ENCODE measurements at regions not wholly inside any gene's neighbourhood (a gene's known extent, or its start where the extent isn't known, plus 50 kb on each side); places are given as distances from the start of the nearest gene placed in this dataset.

DNA sequence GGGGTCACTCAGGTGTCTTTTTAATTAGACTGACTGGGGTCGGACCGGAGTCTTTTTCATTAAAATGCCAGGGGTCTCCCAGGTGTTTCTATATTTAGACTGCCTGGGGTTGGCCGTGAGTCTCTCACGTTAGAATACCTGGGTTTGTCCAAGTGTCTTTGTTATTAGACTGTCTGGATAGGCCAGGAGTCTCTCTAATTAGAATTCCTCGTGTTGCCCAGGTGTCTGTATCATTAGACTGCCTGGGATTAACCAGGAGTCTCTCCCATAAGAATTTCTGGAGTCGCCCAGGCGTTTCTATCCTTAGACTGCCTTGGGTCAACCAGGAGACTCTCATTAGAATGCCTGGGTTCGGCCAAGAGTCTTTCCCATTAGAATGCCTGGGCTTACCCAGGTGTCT is 1445.7 kb downstream of the UQCRFS1 start:
- TF ChIP-seq, protein P1, sequence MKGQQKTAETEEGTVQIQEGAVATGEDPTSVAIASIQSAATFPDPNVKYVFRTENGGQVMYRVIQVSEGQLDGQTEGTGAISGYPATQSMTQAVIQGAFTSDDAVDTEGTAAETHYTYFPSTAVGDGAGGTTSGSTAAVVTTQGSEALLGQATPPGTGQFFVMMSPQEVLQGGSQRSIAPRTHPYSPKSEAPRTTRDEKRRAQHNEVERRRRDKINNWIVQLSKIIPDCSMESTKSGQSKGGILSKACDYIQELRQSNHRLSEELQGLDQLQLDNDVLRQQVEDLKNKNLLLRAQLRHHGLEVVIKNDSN (IDR thresholded peaks at IDR 0.05), result no peak
- TF ChIP-seq CEBPB (IDR thresholded peaks at IDR 0.05) (no peak), CREB1 (IDR thresholded peaks at IDR 0.05; ENCODE audit: low read depth) (no peak)

DNA sequence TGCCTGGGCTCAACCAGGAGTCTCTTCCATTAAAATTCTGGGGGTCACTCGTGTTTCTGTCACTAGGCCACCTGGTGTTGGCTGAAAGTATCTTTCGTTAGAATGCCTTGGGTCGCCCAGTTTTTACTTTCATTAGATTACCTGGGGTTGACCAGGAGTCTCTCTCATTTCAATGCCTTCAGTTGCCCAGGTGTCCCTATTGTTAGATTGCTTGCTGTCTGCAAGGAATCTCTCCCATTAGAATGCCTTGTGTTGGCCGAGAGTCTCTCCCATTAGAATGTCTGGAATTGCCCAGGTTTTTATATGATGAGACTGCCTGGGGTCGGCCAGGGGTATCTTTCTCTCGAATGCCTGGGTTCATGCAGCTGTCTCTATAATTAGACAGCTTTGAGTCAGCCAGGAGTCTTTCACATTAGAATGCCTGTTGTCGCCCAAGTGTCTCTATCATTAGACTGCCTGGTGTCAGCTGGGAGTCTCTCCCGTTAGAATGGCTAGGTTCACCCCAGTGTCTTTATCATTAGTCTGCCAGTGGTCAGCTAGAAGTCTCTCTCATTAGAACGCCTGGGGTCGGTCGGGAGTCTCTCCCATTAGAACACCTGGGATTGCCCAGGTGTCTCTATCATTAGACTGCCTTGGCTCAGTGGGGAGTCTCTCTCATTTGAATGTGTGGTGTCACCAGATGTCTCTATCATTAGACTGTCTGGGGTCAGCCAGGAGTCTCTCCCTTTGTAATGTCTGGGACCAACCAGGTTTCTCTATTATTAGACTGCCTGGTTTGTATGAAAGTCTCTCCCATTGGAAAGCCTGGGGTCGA is 1446.8 kb downstream of the UQCRFS1 start:
- TF ChIP-seq CREB1 (IDR thresholded peaks at IDR 0.05; ENCODE audit: low read depth), result no peak
- TF ChIP-seq CEBPB (IDR thresholded peaks at IDR 0.05), result no peak
- TF ChIP-seq TCF12 (IDR thresholded peaks at IDR 0.05; ENCODE audit: low read depth), result no peak
- TF ChIP-seq, protein P1 (IDR thresholded peaks at IDR 0.05), result no peak
- TF ChIP-seq EGR1 (IDR thresholded peaks at IDR 0.05), result no peak
- TF ChIP-seq, protein P2, sequence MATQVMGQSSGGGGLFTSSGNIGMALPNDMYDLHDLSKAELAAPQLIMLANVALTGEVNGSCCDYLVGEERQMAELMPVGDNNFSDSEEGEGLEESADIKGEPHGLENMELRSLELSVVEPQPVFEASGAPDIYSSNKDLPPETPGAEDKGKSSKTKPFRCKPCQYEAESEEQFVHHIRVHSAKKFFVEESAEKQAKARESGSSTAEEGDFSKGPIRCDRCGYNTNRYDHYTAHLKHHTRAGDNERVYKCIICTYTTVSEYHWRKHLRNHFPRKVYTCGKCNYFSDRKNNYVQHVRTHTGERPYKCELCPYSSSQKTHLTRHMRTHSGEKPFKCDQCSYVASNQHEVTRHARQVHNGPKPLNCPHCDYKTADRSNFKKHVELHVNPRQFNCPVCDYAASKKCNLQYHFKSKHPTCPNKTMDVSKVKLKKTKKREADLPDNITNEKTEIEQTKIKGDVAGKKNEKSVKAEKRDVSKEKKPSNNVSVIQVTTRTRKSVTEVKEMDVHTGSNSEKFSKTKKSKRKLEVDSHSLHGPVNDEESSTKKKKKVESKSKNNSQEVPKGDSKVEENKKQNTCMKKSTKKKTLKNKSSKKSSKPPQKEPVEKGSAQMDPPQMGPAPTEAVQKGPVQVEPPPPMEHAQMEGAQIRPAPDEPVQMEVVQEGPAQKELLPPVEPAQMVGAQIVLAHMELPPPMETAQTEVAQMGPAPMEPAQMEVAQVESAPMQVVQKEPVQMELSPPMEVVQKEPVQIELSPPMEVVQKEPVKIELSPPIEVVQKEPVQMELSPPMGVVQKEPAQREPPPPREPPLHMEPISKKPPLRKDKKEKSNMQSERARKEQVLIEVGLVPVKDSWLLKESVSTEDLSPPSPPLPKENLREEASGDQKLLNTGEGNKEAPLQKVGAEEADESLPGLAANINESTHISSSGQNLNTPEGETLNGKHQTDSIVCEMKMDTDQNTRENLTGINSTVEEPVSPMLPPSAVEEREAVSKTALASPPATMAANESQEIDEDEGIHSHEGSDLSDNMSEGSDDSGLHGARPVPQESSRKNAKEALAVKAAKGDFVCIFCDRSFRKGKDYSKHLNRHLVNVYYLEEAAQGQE (IDR thresholded peaks at IDR 0.05; ENCODE audit: low read depth), result no peak
- no peak for TF ChIP-seq RAD21 (IDR thresholded peaks at IDR 0.05; ENCODE audit: low read depth)
- no peak for TF ChIP-seq YY1 (IDR thresholded peaks at IDR 0.05; ENCODE audit: low read depth)
- no peak for TF ChIP-seq NFIC (IDR thresholded peaks at IDR 0.05)

DNA sequence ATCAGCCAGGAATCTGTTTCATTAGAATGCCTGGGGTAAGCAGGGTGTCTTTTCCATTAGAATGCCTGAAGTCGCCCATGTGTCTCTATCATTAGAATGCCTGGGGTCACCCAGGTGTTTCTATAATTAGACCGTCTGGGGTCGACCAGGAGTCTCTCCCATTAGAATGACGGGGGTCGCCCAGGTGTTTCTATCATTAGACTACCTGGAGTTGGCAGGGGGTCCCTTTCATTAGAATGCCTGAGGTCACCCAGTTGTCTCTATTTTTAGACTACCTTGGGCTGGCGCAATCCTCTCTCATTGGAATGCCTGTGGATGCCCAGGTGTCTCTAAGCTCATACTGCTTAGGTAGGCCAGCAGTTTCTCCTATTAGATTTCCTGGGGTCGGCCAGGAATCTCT is 1447.6 kb downstream of the UQCRFS1 start:
- TF ChIP-seq TEAD4 (IDR thresholded peaks at IDR 0.05) (no peak), ZBTB7A (IDR thresholded peaks at IDR 0.05; ENCODE audit: low read depth) (no peak), FOXM1 (IDR thresholded peaks at IDR 0.05; ENCODE audit: borderline replicate concordance, low read depth) (no peak), RAD21 (IDR thresholded peaks at IDR 0.05; ENCODE audit: low read depth) (no peak), EGR1 (IDR thresholded peaks at IDR 0.05) (no peak)
- TF ChIP-seq, protein P2 (IDR thresholded peaks at IDR 0.05; ENCODE audit: low read depth), result no peak
- TF ChIP-seq, protein P3, sequence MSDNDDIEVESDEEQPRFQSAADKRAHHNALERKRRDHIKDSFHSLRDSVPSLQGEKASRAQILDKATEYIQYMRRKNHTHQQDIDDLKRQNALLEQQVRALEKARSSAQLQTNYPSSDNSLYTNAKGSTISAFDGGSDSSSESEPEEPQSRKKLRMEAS (IDR thresholded peaks at IDR 0.05), result no peak

DNA sequence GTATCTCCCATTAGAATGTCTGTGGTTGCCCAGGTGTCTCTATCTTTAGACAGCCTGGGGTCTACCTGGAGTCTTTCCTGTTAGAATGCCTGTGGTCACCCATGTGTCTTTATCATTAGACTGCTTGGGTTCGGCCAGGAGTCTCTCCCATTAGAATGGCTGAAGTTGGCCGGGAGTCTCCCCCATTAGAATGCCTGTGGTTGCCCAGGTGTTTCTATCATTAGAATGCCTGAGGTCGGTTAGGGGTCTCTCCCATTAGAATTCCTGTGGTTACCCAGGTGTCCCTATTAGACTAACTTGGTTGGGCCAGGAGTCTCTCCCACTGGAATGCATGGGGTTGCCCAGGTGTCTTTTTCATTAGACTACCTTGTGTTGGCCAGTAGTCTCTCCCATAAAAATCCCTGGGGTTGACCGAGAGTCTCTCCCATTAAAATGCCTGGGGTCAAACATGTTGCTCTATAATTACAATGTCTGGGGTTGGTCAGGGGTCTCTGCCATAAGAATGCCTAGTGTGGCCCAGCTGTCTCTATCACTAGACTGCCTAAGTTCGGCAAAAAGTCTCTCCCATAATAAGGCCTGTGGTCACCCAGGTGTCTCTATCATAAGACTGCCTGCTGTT is 1448.7 kb downstream of the UQCRFS1 start:
- TF ChIP-seq ZBTB7A (IDR thresholded peaks at IDR 0.05; ENCODE audit: low read depth) (no peak), TAF1 (IDR thresholded peaks at IDR 0.05; ENCODE audit: low read depth) (no peak), FOXM1 (IDR thresholded peaks at IDR 0.05; ENCODE audit: borderline replicate concordance, low read depth) (no peak), CREB1 (IDR thresholded peaks at IDR 0.05; ENCODE audit: low read depth) (no peak), EP300 (IDR thresholded peaks at IDR 0.05; ENCODE audit: borderline replicate concordance) (no peak), EGR1 (IDR thresholded peaks at IDR 0.05) (no peak), YY1 (IDR thresholded peaks at IDR 0.05; ENCODE audit: low read depth) (no peak)
- TF ChIP-seq, protein P3 (IDR thresholded peaks at IDR 0.05), result no peak
- TF ChIP-seq, protein P1 (IDR thresholded peaks at IDR 0.05), result no peak

DNA sequence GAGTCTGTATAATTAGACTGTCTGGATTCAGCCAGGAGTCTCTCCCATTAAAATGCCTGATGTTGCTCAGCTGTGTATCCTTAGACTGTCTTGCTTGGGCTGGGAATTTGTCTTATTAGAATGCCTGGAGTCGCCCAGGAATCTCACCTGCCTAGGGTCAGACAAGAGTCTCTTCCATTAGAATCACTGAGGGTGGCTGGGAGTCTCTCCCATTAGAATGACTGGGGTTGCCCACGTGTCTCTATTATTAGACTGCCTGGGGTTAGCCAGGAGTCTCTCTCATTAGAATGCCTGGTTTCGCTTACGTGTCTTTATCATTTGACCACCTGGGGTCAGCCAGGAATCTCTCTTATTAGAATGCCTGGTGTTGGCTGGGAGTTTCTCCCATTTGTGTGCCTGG is 1450.0 kb downstream of the UQCRFS1 start:
- TF ChIP-seq, protein P3 (IDR thresholded peaks at IDR 0.05), result no peak
- TF ChIP-seq, protein P2 (IDR thresholded peaks at IDR 0.05; ENCODE audit: low read depth), result no peak
- TF ChIP-seq TEAD4 (IDR thresholded peaks at IDR 0.05) (no peak), ZBTB7A (IDR thresholded peaks at IDR 0.05; ENCODE audit: low read depth) (no peak), FOXM1 (IDR thresholded peaks at IDR 0.05; ENCODE audit: borderline replicate concordance, low read depth) (no peak), CEBPB (IDR thresholded peaks at IDR 0.05) (no peak), EGR1 (IDR thresholded peaks at IDR 0.05) (no peak)

Data from Ishikawa (cell line).